ENCODE measurements at regions not wholly inside any gene's neighbourhood (a gene's known extent, or its start where the extent isn't known, plus 50 kb on each side); places are given as distances from the start of the nearest gene placed in this dataset.

GRCh38 chr6:71707059-71707458, 179.3 kb upstream of the RIMS1 start:
- DNase-seq, result no peak
- Histone ChIP-seq H3K27me3 (no peaks in the 10 kb centered on the region), H3K9me3 (no peaks in the 10 kb centered on the region), H3K36me3 (no peaks in the 10 kb centered on the region), H3K4me1 (no peaks in the 10 kb centered on the region), H3K27ac (no peak overlapping the region), H3K4me3 (no peak overlapping the region)
- intact Hi-C loops (cut with DNase I; ENCODE audit: low total_unique reads), result no loop called here
- no peak for TF ChIP-seq CTCF (IDR thresholded peaks at IDR 0.05)
- no peak for TF ChIP-seq POLR2A (IDR thresholded peaks at IDR 0.05)

DNA sequence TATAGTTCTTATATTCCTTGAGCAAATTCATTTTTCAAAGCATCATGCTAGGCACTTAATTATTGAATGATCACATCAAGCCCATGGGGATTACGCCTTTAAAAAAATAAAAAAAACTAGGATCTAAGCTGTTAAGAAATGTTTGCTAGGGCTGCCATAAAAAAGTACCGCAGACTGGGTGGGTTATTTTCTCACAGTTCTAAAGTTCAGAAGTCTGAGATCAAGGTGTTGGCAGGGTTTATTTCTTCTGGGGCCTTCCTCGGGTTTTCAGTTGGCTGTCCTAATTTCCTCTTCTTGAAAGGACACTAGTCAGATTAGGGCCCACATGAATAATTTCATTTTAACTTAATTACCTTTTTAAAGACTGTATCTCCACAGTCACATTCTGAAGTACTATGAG, 165.6 kb upstream of the RIMS1 start:
- no peak for DNase-seq
- H3K4me1 ChIP-seq, result no peaks in the 10 kb centered on the region
- no peak overlapping the region for H3K4me3 ChIP-seq
- no peak overlapping the region for H3K27ac ChIP-seq
- H3K9me3 ChIP-seq, result no peaks in the 10 kb centered on the region
- no peaks in the 10 kb centered on the region for H3K36me3 ChIP-seq
- TF ChIP-seq POLR2A (IDR thresholded peaks at IDR 0.05) (no peak), CTCF (IDR thresholded peaks at IDR 0.05) (no peak)
- intact Hi-C loops (cut with DNase I; ENCODE audit: low total_unique reads), result no loop called here
- no peaks in the 10 kb centered on the region for H3K27me3 ChIP-seq

- no peak overlapping the region for H3K4me3 ChIP-seq
- DNase-seq, result no peak
- H3K36me3 ChIP-seq, result no peaks in the 10 kb centered on the region
- H3K9me3 ChIP-seq, result no peaks in the 10 kb centered on the region
- no peak for TF ChIP-seq POLR2A (IDR thresholded peaks at IDR 0.05)
- no peak for TF ChIP-seq CTCF (IDR thresholded peaks at IDR 0.05)
- no peaks in the 10 kb centered on the region for H3K27me3 ChIP-seq
- intact Hi-C loops (cut with DNase I; ENCODE audit: low total_unique reads), result no loop called here
- no peaks in the 10 kb centered on the region for H3K4me1 ChIP-seq
- no peak overlapping the region for H3K27ac ChIP-seq
Observed at GRCh38 chr6:71721642-71722041, 164.7 kb upstream of the RIMS1 start.

DNA sequence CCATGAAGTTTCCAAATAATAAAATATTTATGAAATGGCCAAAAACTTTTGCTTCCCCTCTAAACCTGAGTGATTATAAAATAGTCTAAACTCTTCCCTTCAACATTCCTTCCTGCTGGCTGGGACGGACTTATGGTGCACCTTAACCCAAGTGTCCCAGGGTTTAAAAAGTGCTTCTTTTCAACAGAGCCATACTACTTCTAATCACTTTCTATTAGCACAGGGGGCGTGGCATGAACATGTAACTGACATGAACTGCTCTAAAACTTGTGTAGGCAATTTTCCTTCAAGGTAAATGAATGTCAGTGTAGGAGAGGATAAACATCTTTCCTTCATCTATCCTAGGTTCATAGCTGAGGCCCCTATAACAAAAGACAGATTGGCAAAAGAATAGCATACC, 163.6 kb upstream of the RIMS1 start:
- Histone ChIP-seq H3K4me1 (no peaks in the 10 kb centered on the region), H3K36me3 (no peaks in the 10 kb centered on the region), H3K27me3 (no peaks in the 10 kb centered on the region), H3K4me3 (no peak overlapping the region), H3K9me3 (no peaks in the 10 kb centered on the region), H3K27ac (no peak overlapping the region)
- intact Hi-C loops (cut with DNase I; ENCODE audit: low total_unique reads), result no loop called here
- TF ChIP-seq CTCF (IDR thresholded peaks at IDR 0.05) (no peak), POLR2A (IDR thresholded peaks at IDR 0.05) (no peak)
- no peak for DNase-seq

DNA sequence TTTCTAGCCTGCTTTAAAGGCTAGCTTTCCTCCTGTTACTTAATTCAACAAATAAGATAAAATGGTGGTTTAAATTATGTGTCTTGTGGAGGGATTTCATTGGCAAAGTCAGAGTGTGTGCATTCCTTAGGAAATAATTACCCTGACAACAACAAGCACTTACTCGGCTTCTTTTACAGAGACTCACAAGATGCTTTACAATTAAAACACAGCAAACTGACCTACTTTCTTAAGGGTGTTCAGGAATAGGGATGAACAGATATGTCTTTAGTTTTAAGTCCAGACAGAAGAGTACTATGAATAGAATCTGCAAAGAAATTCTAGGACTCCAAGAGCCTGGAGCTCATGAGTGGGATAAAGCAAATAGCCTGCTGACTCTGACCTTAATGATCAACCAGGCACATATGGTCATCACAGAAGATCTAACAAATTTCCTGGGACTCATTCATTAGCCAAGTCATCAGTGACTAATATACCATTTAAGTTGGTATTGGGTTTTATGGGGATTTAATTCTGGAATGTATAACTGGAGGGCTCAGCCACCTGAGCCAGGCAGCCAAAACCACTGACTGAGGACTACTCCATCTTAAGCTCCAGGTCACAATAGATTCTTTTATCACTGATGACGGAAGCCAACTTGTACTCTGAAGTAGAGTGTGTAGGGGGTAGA, 161.8 kb upstream of the RIMS1 start:
- Histone ChIP-seq H3K36me3 (no peaks in the 10 kb centered on the region), H3K27ac (no peak overlapping the region), H3K4me3 (no peak overlapping the region), H3K9me3 (no peaks in the 10 kb centered on the region), H3K27me3 (no peaks in the 10 kb centered on the region), H3K4me1 (no peaks in the 10 kb centered on the region)
- intact Hi-C loops (cut with DNase I; ENCODE audit: low total_unique reads), result no loop called here
- TF ChIP-seq POLR2A (IDR thresholded peaks at IDR 0.05) (no peak), CTCF (IDR thresholded peaks at IDR 0.05) (no peak)
- DNase-seq, result no peak

All from uterus (tissue), 3 donors.